H9 (cell line): ENCODE measurements at regions not wholly inside any gene's neighbourhood (a gene's known extent, or its start where the extent isn't known, plus 50 kb on each side); places are given as distances from the start of the nearest gene placed in this dataset.

Experiments
- DNase-seq: peaks from one replicate; pipeline ENCODE4 v3.0.0-alpha.2; 2017
- H2AFZ ChIP-seq: one replicate; pipeline ENCODE4 v1.6.1; 2013; ENCODE audit warnings: mild to moderate bottlenecking, low read length, control low read depth, moderate library complexity
- H2AK5ac ChIP-seq: 2 replicates; pipeline ENCODE4 v1.6.1; 2013; ENCODE audit warnings: low read length, control low read depth, mixed read lengths; ENCODE audit not compliant: insufficient read length
- H2BK120ac ChIP-seq: one replicate; pipeline ENCODE4 v1.6.1; 2013; ENCODE audit warnings: low read depth, mild to moderate bottlenecking, low read length, control low read depth, inconsistent platforms; ENCODE audit not compliant: poor library complexity, severe bottlenecking
- H2BK12ac ChIP-seq: 2 replicates; pipeline ENCODE4 v1.6.1; 2013; ENCODE audit warnings: low read length, control low read depth, mixed read lengths, low read depth; ENCODE audit not compliant: insufficient read length
- H2BK15ac ChIP-seq: 2 replicates; pipeline ENCODE4 v1.6.1; 2013; ENCODE audit warnings: low read depth, low read length, control low read depth
- H2BK20ac ChIP-seq: one replicate; pipeline ENCODE4 v1.6.1; 2013; ENCODE audit warnings: low read depth, mild to moderate bottlenecking, low read length, control low read depth, inconsistent platforms; ENCODE audit not compliant: poor library complexity, severe bottlenecking
- H2BK5ac ChIP-seq: 2 replicates; pipeline ENCODE4 v1.6.1; 2013; ENCODE audit warnings: low read length, control low read depth, mixed read lengths; ENCODE audit not compliant: insufficient read length
- H3K14ac ChIP-seq: 2 replicates; pipeline ENCODE4 v1.6.1; 2013; ENCODE audit warnings: low read length, control low read depth; ENCODE audit not compliant: insufficient read depth
- H3K18ac ChIP-seq: 2 replicates; pipeline ENCODE4 v1.6.1; 2013; ENCODE audit warnings: low read depth, mild to moderate bottlenecking, mixed read lengths, low read length, control low read depth; ENCODE audit not compliant: insufficient read length
- H3K23ac ChIP-seq: 2 replicates; pipeline ENCODE4 v1.6.1; 2013; ENCODE audit warnings: low read length, control low read depth, mixed read lengths, low read depth; ENCODE audit not compliant: insufficient read length
- H3K23me2 ChIP-seq: 2 replicates; pipeline ENCODE4 v1.6.1; 2013; ENCODE audit warnings: low read depth, mild to moderate bottlenecking, mixed read lengths, low read length, control low read depth; ENCODE audit not compliant: insufficient read length, poor library complexity, severe bottlenecking
- H3K27ac ChIP-seq: 2 replicates; pipeline ENCODE4 v1.5.1; 2013; ENCODE audit warnings: low read length, control low read depth, mixed read lengths, low read depth; ENCODE audit not compliant: insufficient read length
- H3K27me3 ChIP-seq: 2 replicates; pipeline ENCODE4 v1.6.1; 2013; ENCODE audit warnings: low read length, control low read depth, inconsistent platforms; ENCODE audit not compliant: insufficient read depth
- H3K4ac ChIP-seq: 2 replicates; pipeline ENCODE4 v1.6.1; 2013; ENCODE audit warnings: low read depth, mild to moderate bottlenecking, control low read depth, inconsistent platforms, low read length, moderate library complexity
- H3K4me1 ChIP-seq: 2 replicates; pipeline ENCODE4 v1.6.1; 2013; ENCODE audit warnings: low read length, control low read depth, inconsistent platforms; ENCODE audit not compliant: insufficient read depth
- H3K4me2 ChIP-seq: 2 replicates; pipeline ENCODE4 v1.6.1; 2013; ENCODE audit warnings: low read length, control low read depth, mixed read lengths; ENCODE audit not compliant: insufficient read length, insufficient read depth
- H3K56ac ChIP-seq: 2 replicates; pipeline ENCODE4 v1.6.1; 2013; ENCODE audit warnings: low read depth, mild to moderate bottlenecking, mixed read lengths, low read length, control low read depth; ENCODE audit not compliant: insufficient read length
- H3K79me1 ChIP-seq: 2 replicates; pipeline ENCODE4 v1.6.1; 2013; ENCODE audit warnings: low read depth, mild to moderate bottlenecking, moderate library complexity, low read length, control low read depth, inconsistent platforms; ENCODE audit not compliant: insufficient read depth, poor library complexity, severe bottlenecking
- H3K79me2 ChIP-seq: 2 replicates; pipeline ENCODE4 v1.6.1; 2013; ENCODE audit warnings: low read length, control low read depth, inconsistent platforms; ENCODE audit not compliant: insufficient read depth
- H3K9ac ChIP-seq: 2 replicates; pipeline ENCODE4 v1.6.1; 2013; ENCODE audit warnings: low read length, control low read depth, mixed read lengths; ENCODE audit not compliant: insufficient read length; ENCODE audit errors: extremely low read depth
- H3K9me3 ChIP-seq: one replicate; pipeline ENCODE4 v1.6.1; 2013; ENCODE audit warnings: low read depth, low read length, inconsistent platforms; ENCODE audit not compliant: control insufficient read depth
- H3T11ph ChIP-seq: one replicate; pipeline ENCODE4 v1.6.1; 2013; ENCODE audit warnings: mild to moderate bottlenecking, low read length, control low read depth, inconsistent platforms
- H4K20me1 ChIP-seq: one replicate; pipeline ENCODE4 v1.6.1; 2013; ENCODE audit not compliant: control insufficient read depth, insufficient read length, insufficient read depth
- H4K5ac ChIP-seq: 2 replicates; pipeline ENCODE4 v1.6.1; 2013; ENCODE audit warnings: low read depth, mild to moderate bottlenecking, mixed read lengths, low read length, control low read depth; ENCODE audit not compliant: insufficient read length
- H4K8ac ChIP-seq: replicated peaks from 2 replicates; pipeline ENCODE4 v1.6.1; 2013; ENCODE audit warnings: low read length, control low read depth, mixed read lengths, low read depth; ENCODE audit not compliant: insufficient read length
- H4K91ac ChIP-seq: 2 replicates; pipeline ENCODE4 v1.6.1; 2013; ENCODE audit warnings: low read depth, mild to moderate bottlenecking, moderate library complexity, mixed read lengths, low read length, control low read depth; ENCODE audit not compliant: insufficient read length
- H3K27ac Mint-ChIP-seq, 3 experiments: 2 replicates in 2 of 3; 3 replicates in 1 of 3; pipeline ENCODE4 v1.8.0; 2020 to 2021; ENCODE audit warnings: mixed read lengths in 3 of 3, mild to moderate bottlenecking in 1 of 3, moderate library complexity in 1 of 3
- H3K27me3 Mint-ChIP-seq: 2 replicates; pipeline ENCODE4 v1.8.0; 2021; ENCODE audit warnings: low read depth, mild to moderate bottlenecking, moderate library complexity, mixed read lengths
- H3K36me3 Mint-ChIP-seq, 3 experiments: 2 replicates in 2 of 3; 3 replicates in 1 of 3; pipeline ENCODE4 v1.8.0; 2020 to 2021; ENCODE audit warnings: low read depth in 3 of 3, mixed read lengths in 3 of 3; ENCODE audit not compliant: insufficient read depth in 1 of 3
- H3K4me1 Mint-ChIP-seq, 2 experiments: 2 replicates each; pipeline ENCODE4 v1.8.0; 2020; ENCODE audit warnings: mixed read lengths in 2 of 2
- H3K4me3 Mint-ChIP-seq, 2 experiments: 2 replicates in 1 of 2; 3 replicates in 1 of 2; pipeline ENCODE4 v1.8.0; 2020 to 2021; ENCODE audit warnings: mild to moderate bottlenecking in 2 of 2, mixed read lengths in 2 of 2, moderate library complexity in 1 of 2
- H3K9me3 Mint-ChIP-seq, 2 experiments: 2 replicates in 1 of 2; 3 replicates in 1 of 2; pipeline ENCODE4 v1.8.0; 2020; ENCODE audit warnings: mild to moderate bottlenecking in 2 of 2, mixed read lengths in 2 of 2, moderate library complexity in 1 of 2
- WGBS: extraction: QIAGEN DNeasy Blood & Tissue Kit; methylation state at CpG from one replicate; pipeline ENCODE4 v1.1.7; 2013; ENCODE audit warnings: missing lambda C conversion rate, low lambda C conversion rate, mixed read lengths; ENCODE audit not compliant: insufficient read length; ENCODE audit errors: extremely low coverage; 5-methylcytosine and 5-hydroxymethylcytosine counted together
- TF ChIP-seq, protein P1 (sequence below): fragments of 200-600 bp; sonication (generic); conservative IDR thresholded peaks from 3 replicates; pipeline ENCODE4 v1.8.0; 2021; ENCODE audit warnings: antibody characterized with exemption, mild to moderate bottlenecking

DNA sequence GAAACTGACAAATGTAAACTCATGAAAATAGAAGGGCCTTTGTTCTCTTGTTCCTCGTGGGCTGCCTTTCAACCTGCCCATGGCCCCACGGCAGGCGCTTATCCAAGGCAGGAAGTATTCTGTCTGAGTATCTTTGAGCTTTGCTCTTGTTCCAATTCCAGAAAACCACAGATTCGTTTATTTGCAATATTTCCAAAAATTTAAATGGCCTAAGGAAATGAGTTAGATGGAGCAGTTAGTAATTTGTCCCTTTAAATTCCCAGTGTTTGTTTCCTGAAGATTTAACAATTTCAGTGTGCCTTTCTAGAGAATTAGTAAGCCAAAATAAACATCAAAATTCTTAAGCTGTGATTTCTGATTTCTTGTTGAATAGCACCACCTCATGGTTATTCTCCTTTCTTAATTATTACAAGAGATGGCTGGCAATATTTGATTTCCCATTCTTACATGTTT is 299.4 kb upstream of the RASA1 start:
- Histone ChIP-seq H4K5ac (no peak overlapping the region), H3K27me3 (no peaks in the 10 kb centered on the region), H3K18ac (no peak overlapping the region), H2BK5ac (no peak overlapping the region), H3K23me2 (no peaks in the 10 kb centered on the region), H2BK12ac (no peak overlapping the region), H3K23ac (no peak overlapping the region), H3K9me3 (no peaks in the 10 kb centered on the region), H4K8ac (no peak overlapping the region), H3K56ac (no peak overlapping the region), H2BK15ac (no peak overlapping the region), H3K4me2 (no peak overlapping the region), H3K79me2 (no peaks in the 10 kb centered on the region), H4K91ac (no peak overlapping the region), H4K20me1 (no peaks in the 10 kb centered on the region), H2AK5ac (no peak overlapping the region), H3T11ph (no peak overlapping the region), H3K14ac (no peak overlapping the region), H3K79me1 (no peaks in the 10 kb centered on the region), H3K4me1 (no peaks in the 10 kb centered on the region), H2BK120ac (no peak overlapping the region), H3K4ac (no peak overlapping the region), H3K9ac (no peak overlapping the region), H3K27ac (no peak overlapping the region), H2AFZ (no peak overlapping the region), H2BK20ac (no peak overlapping the region)
- no peak for DNase-seq
- WGBS, result no CpG with 5 or more reads among the region's 4 CpGs
- Mint-ChIP-seq H3K36me3 (no peaks in the 10 kb centered on the region), H3K27ac (peak overlapping the region in 1 of 3 experiments; percentile 20; a peak in 1 of 7 replicates), H3K4me1 (peaks cover 0 to 5% of the 10 kb centered on the region in 2 experiments; a peak in 2 of 4 replicates), H3K9me3 (no peaks in the 10 kb centered on the region), H3K27me3 (no peaks in the 10 kb centered on the region), H3K4me3 (no peak overlapping the region)
- TF ChIP-seq, protein P1, sequence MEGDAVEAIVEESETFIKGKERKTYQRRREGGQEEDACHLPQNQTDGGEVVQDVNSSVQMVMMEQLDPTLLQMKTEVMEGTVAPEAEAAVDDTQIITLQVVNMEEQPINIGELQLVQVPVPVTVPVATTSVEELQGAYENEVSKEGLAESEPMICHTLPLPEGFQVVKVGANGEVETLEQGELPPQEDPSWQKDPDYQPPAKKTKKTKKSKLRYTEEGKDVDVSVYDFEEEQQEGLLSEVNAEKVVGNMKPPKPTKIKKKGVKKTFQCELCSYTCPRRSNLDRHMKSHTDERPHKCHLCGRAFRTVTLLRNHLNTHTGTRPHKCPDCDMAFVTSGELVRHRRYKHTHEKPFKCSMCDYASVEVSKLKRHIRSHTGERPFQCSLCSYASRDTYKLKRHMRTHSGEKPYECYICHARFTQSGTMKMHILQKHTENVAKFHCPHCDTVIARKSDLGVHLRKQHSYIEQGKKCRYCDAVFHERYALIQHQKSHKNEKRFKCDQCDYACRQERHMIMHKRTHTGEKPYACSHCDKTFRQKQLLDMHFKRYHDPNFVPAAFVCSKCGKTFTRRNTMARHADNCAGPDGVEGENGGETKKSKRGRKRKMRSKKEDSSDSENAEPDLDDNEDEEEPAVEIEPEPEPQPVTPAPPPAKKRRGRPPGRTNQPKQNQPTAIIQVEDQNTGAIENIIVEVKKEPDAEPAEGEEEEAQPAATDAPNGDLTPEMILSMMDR, result peak; percentile 68; the same call in 2 of the 3 replicates
